ENCODE measurements at regions not wholly inside any gene's neighbourhood (a gene's known extent, or its start where the extent isn't known, plus 50 kb on each side); places are given as distances from the start of the nearest gene placed in this dataset.

DNA sequence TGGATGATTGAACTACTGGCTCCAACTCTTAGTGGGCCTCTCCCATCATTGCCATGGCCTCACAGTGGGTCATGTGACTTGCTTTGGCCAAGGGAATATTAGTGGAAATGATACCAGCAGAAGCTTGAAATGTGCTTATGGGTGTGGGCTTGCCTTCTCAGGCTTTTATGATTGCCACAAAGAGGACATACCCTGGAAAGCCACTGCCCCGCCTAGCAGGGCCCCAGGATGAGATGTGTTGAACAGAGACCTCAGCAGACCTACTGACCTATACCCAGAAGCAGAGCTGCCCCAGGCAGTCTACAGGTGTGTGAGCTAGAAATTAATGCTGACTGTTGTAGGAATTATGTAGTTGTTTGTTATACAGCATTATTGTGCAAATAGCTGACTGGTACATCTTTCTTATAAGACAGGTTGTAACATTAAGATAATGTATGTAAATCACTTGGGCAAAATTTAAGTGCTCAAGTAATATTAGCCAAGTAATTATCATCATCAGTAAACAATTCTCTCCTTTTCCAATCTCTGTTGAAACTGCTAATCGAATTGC, 67.8 kb upstream of the CDH5 start:
- H3K4me3 ChIP-seq (ENCODE audit: low read depth, low read length), result no peak overlapping the region
- no peak overlapping the region for H3K27ac ChIP-seq (ENCODE audit: low read depth, low read length)
- H2AFZ ChIP-seq (ENCODE audit: low read length, unreplicated experiment), result no peak overlapping the region
- H3K4me1 ChIP-seq (ENCODE audit: control insufficient read depth, insufficient read depth, low read length, unreplicated experiment), result no peaks in the 10 kb centered on the region
- no peaks in the 10 kb centered on the region for H3K79me2 ChIP-seq (ENCODE audit: control insufficient read depth, insufficient read depth, low read length, unreplicated experiment)
- H3K36me3 ChIP-seq (ENCODE audit: insufficient read depth, low read length), result no peaks in the 10 kb centered on the region
- peaks cover 71% of the 10 kb centered on the region for H3K27me3 ChIP-seq (ENCODE audit: insufficient read depth, low read length)

DNA sequence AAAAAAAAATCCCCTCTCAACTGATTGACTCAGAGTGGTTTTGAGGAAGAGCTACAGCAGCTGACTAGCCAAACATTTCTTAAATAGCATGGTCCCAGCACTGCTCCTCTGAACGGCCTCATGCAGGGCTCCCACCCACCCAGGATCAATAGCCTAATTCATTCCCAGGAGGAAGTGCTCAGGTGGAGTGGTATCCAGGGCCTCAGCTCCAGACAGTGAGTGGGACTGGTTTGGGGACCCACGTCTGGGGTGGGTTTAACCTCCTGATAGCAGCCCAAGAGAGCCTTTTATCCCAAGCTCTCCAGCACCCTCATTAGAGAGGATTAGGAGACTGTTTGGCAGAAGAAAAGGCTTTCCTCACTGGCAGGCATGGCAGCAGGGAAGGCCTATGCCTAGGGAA, 68.5 kb upstream of the CDH5 start:
- Histone ChIP-seq H3K27me3 (ENCODE audit: insufficient read depth, low read length) (peaks cover 72% of the 10 kb centered on the region), H3K4me3 (ENCODE audit: low read depth, low read length) (no peak overlapping the region), H3K79me2 (ENCODE audit: control insufficient read depth, insufficient read depth, low read length, unreplicated experiment) (no peaks in the 10 kb centered on the region), H2AFZ (ENCODE audit: low read length, unreplicated experiment) (no peak overlapping the region), H3K4me1 (ENCODE audit: control insufficient read depth, insufficient read depth, low read length, unreplicated experiment) (no peaks in the 10 kb centered on the region), H3K36me3 (ENCODE audit: insufficient read depth, low read length) (no peaks in the 10 kb centered on the region), H3K27ac (ENCODE audit: low read depth, low read length) (no peak overlapping the region)

DNA sequence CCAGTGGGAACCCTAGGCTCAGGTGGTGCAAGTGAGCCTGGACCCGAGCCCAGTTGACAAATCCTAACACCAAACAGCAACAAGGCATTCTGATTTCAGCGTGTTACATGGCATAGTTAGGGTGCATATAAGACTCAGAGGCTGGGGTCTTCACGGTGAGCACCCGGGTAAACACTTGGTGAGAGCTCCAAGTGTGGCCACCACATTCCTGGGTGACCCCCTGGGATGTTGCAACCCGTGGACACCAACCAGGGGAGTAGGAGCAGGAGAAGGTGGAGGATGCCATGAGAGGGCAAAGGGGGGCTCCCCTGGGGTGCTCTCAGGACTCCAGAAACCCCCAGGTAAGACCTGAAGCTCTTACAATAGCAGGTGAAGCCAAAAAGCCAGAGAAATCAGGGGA, 69.9 kb upstream of the CDH5 start:
- H3K4me1 ChIP-seq (ENCODE audit: control insufficient read depth, insufficient read depth, low read length, unreplicated experiment), result no peaks in the 10 kb centered on the region
- H3K27me3 ChIP-seq (ENCODE audit: insufficient read depth, low read length), result peaks cover 73% of the 10 kb centered on the region
- H3K27ac ChIP-seq (ENCODE audit: low read depth, low read length), result no peak overlapping the region
- no peaks in the 10 kb centered on the region for H3K36me3 ChIP-seq (ENCODE audit: insufficient read depth, low read length)
- H3K4me3 ChIP-seq (ENCODE audit: low read depth, low read length), result no peak overlapping the region
- H3K79me2 ChIP-seq (ENCODE audit: control insufficient read depth, insufficient read depth, low read length, unreplicated experiment), result no peaks in the 10 kb centered on the region
- no peak overlapping the region for H2AFZ ChIP-seq (ENCODE audit: low read length, unreplicated experiment)

DNA sequence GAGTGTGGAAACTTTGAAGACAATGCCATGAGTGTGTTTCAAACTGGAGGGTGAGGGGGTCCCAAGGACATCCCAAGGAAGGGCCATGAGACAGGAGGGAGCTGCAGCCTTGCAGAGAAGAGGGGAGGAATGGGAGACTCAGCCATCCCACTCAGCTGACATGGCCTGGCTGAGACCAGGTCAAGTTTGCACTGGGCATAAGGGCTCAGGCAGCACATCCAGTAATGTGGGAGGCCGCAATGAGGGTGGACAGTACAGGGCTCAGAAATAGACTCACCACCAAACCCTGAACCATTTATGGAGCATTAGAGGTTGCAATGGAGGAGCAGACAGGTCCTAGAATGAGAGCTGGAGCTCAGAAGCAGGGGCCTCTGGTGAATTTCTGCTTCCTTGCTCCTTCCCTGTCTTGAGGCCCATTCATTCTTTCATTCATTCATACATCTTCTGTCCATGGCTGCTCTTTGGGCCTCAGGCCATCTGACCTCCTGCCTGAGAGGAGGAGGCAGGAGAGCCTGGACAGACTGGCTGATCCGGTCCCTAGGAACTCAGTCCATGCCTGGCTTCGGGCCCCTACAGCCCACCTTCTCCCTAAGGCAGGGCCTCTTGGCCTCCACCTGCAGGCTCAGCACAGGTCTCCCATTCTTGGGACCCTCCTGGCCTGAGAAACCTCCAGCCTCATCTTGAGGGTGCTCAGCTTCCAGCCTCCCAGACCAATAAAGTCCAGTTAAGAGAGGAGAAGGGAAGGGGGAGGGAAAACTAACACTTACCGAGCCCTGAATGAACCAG, 70.5 kb upstream of the CDH5 start:
- Histone ChIP-seq H3K27ac (ENCODE audit: low read depth, low read length) (no peak overlapping the region), H3K4me1 (ENCODE audit: control insufficient read depth, insufficient read depth, low read length, unreplicated experiment) (no peaks in the 10 kb centered on the region), H3K27me3 (ENCODE audit: insufficient read depth, low read length) (peaks cover 68% of the 10 kb centered on the region), H3K36me3 (ENCODE audit: insufficient read depth, low read length) (no peaks in the 10 kb centered on the region), H2AFZ (ENCODE audit: low read length, unreplicated experiment) (no peak overlapping the region), H3K4me3 (ENCODE audit: low read depth, low read length) (no peak overlapping the region), H3K79me2 (ENCODE audit: control insufficient read depth, insufficient read depth, low read length, unreplicated experiment) (no peaks in the 10 kb centered on the region)

DNA sequence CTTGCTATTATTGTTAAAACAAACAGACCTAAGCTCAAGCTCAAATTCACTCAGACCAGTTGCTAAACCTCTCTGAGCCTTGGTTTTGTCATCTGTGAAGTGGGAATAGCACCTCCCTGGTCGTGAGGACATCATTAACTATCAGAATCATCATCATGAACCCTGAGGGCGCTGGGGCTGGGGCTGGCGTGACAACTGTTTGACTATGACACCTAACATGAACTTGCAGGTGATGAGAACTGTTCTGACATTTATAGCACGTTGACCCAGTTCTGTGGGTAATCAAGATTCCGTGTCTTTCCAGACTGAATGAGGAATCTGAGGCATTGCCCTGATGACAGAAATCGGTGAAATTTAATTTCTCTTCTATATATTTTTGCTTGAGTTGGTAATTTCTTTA, 71.3 kb upstream of the CDH5 start:
- Histone ChIP-seq H3K27ac (ENCODE audit: low read depth, low read length) (no peak overlapping the region), H3K79me2 (ENCODE audit: control insufficient read depth, insufficient read depth, low read length, unreplicated experiment) (no peaks in the 10 kb centered on the region), H2AFZ (ENCODE audit: low read length, unreplicated experiment) (no peak overlapping the region), H3K4me1 (ENCODE audit: control insufficient read depth, insufficient read depth, low read length, unreplicated experiment) (no peaks in the 10 kb centered on the region), H3K36me3 (ENCODE audit: insufficient read depth, low read length) (no peaks in the 10 kb centered on the region), H3K27me3 (ENCODE audit: insufficient read depth, low read length) (peaks cover 65% of the 10 kb centered on the region), H3K4me3 (ENCODE audit: low read depth, low read length) (no peak overlapping the region)

DNA sequence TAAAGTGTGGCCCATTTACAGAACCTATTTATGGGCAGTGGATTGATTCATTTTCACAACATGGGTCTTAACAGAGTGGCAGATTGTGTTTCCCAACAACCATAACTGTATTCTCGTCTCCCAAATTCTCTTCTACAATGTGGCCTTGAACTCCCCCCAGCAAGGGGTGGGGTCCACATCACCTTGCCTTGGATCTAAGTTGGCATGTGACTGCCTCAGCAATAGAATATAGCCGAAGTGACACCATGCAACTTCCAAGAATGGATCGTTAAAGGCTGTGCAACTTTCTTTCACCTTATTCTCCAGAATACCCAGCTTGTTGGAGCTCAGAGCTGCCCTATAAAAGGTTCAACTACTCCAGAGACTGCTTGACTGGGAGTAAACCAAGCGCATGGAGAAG, 72.0 kb upstream of the CDH5 start:
- H3K4me1 ChIP-seq (ENCODE audit: control insufficient read depth, insufficient read depth, low read length, unreplicated experiment), result no peaks in the 10 kb centered on the region
- no peaks in the 10 kb centered on the region for H3K36me3 ChIP-seq (ENCODE audit: insufficient read depth, low read length)

DNA sequence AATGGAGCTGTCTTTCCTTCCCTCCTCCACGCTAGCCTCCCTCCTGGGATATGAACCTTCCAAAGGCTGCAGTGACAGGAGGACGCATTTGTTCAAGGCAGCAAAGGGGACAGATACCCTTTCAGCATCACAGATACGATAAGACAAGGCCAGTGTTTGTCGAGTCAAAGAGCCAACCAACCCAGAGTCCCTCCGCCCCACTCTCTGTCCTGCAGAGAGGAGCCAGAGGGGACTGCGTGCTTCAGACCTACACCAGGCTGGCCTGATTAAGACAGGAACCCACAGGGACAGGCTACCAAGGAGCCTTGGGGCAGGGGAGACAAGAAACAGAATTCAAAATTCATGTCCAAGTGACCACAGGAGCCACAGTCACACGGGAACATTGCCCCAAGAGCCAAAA, 72.6 kb upstream of the CDH5 start:
- H3K27me3 ChIP-seq (ENCODE audit: insufficient read depth, low read length), result peaks cover 57% of the 10 kb centered on the region
- H3K36me3 ChIP-seq (ENCODE audit: insufficient read depth, low read length), result no peaks in the 10 kb centered on the region
- H3K4me1 ChIP-seq (ENCODE audit: control insufficient read depth, insufficient read depth, low read length, unreplicated experiment), result no peaks in the 10 kb centered on the region

More for the DNA sequence above, 72.0 kb upstream of the CDH5 start:
- H3K27ac ChIP-seq (ENCODE audit: low read depth, low read length), result no peak overlapping the region
- no peak overlapping the region for H3K4me3 ChIP-seq (ENCODE audit: low read depth, low read length)
- no peaks in the 10 kb centered on the region for H3K79me2 ChIP-seq (ENCODE audit: control insufficient read depth, insufficient read depth, low read length, unreplicated experiment)
- H3K27me3 ChIP-seq (ENCODE audit: insufficient read depth, low read length), result peaks cover 63% of the 10 kb centered on the region
- no peak overlapping the region for H2AFZ ChIP-seq (ENCODE audit: low read length, unreplicated experiment)

DNA sequence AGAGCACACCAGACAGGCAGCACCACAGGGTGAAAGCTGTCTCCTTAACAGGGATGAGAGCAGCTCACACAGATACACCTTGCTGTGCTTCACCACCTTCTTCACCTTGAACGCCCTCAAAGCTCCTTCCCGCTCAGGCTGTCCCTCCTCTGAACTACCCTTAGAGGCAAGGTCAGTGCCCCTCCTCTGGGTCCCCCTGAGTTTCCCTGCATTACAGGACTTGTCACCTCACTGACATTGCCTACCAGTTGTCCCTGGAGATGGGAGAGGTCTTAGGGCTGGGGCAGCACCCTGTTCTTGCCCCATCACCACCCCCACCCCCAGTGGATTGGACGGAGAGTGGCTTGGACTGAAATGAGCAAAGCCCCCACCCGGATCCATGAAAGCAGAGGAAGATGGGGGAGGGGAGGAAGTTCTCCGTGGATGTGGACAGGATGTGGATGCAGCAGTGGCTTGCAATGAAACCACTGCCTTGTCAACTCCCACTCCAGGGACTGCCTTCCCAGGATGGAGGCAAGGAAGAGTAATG, 73.2 kb upstream of the CDH5 start:
- H3K27me3 ChIP-seq (ENCODE audit: insufficient read depth, low read length), result peaks cover 53% of the 10 kb centered on the region
- H3K79me2 ChIP-seq (ENCODE audit: control insufficient read depth, insufficient read depth, low read length, unreplicated experiment), result no peaks in the 10 kb centered on the region

More for the DNA sequence above, 72.6 kb upstream of the CDH5 start:
- Histone ChIP-seq H3K79me2 (ENCODE audit: control insufficient read depth, insufficient read depth, low read length, unreplicated experiment) (no peaks in the 10 kb centered on the region), H3K4me3 (ENCODE audit: low read depth, low read length) (no peak overlapping the region), H2AFZ (ENCODE audit: low read length, unreplicated experiment) (no peak overlapping the region), H3K27ac (ENCODE audit: low read depth, low read length) (no peak overlapping the region)

GRCh38 chr16:66292241-66292935, 74.1 kb upstream of the CDH5 start:
- Histone ChIP-seq H3K27ac (ENCODE audit: low read depth, low read length) (no peak overlapping the region), H3K4me3 (ENCODE audit: low read depth, low read length) (no peak overlapping the region), H3K4me1 (ENCODE audit: control insufficient read depth, insufficient read depth, low read length, unreplicated experiment) (no peaks in the 10 kb centered on the region), H2AFZ (ENCODE audit: low read length, unreplicated experiment) (no peak overlapping the region), H3K79me2 (ENCODE audit: control insufficient read depth, insufficient read depth, low read length, unreplicated experiment) (no peaks in the 10 kb centered on the region), H3K27me3 (ENCODE audit: insufficient read depth, low read length) (peaks cover 53% of the 10 kb centered on the region), H3K36me3 (ENCODE audit: insufficient read depth, low read length) (no peaks in the 10 kb centered on the region)

More for the DNA sequence above, 73.2 kb upstream of the CDH5 start:
- Histone ChIP-seq H3K4me3 (ENCODE audit: low read depth, low read length) (no peak overlapping the region), H3K27ac (ENCODE audit: low read depth, low read length) (no peak overlapping the region), H2AFZ (ENCODE audit: low read length, unreplicated experiment) (no peak overlapping the region), H3K36me3 (ENCODE audit: insufficient read depth, low read length) (no peaks in the 10 kb centered on the region), H3K4me1 (ENCODE audit: control insufficient read depth, insufficient read depth, low read length, unreplicated experiment) (no peaks in the 10 kb centered on the region)

GRCh38 chr16:66291833-66292232, 74.7 kb upstream of the CDH5 start:
- no peak overlapping the region for H3K4me3 ChIP-seq (ENCODE audit: low read depth, low read length)
- H3K36me3 ChIP-seq (ENCODE audit: insufficient read depth, low read length), result no peaks in the 10 kb centered on the region
- H3K27ac ChIP-seq (ENCODE audit: low read depth, low read length), result no peak overlapping the region
- H3K27me3 ChIP-seq (ENCODE audit: insufficient read depth, low read length), result peaks cover 51% of the 10 kb centered on the region
- H3K79me2 ChIP-seq (ENCODE audit: control insufficient read depth, insufficient read depth, low read length, unreplicated experiment), result no peaks in the 10 kb centered on the region
- no peaks in the 10 kb centered on the region for H3K4me1 ChIP-seq (ENCODE audit: control insufficient read depth, insufficient read depth, low read length, unreplicated experiment)
- H2AFZ ChIP-seq (ENCODE audit: low read length, unreplicated experiment), result no peak overlapping the region
